ENCODE measurements at regions not wholly inside any gene's neighbourhood (a gene's known extent, or its start where the extent isn't known, plus 50 kb on each side); places are given as distances from the start of the nearest gene placed in this dataset.

GRCh38 chr4:124866301-124866700 lies 153.8 kb upstream of the ANKRD50 start:
- TF ChIP-seq CTCF (conservative IDR thresholded peaks at IDR 0.05) (no peak), EZH2 (IDR thresholded peaks at IDR 0.05; ENCODE audit: low read depth) (no peak)
